Activated naive CD4-positive, alpha-beta T cell treated with anti-CD3 and anti-CD28 coated beads, Interleukin-2, amount 50 U/mL, for 16 hours (primary cell): ENCODE measurements at regions not wholly inside any gene's neighbourhood (a gene's known extent, or its start where the extent isn't known, plus 50 kb on each side); places are given as distances from the start of the nearest gene placed in this dataset.

ENCODE experiments used
- DNase-seq: peaks from one replicate; pipeline ENCODE4 v3.0.0-alpha.2; 2020

- DNase-seq: no peak
These were observed 55.2 kb downstream of the TTC32 start for GRCh38 chr2:19846567-19846966.

GRCh38 chr2:19846030-19846429 lies 55.8 kb downstream of the TTC32 start:
- no peak for DNase-seq

- no peak for DNase-seq
These were observed 56.4 kb downstream of the TTC32 start for GRCh38 chr2:19845323-19845920.

- no peak for DNase-seq
These were observed 57.0 kb downstream of the TTC32 start for GRCh38 chr2:19844750-19845149.

GRCh38 chr2:19843992-19844515 lies 57.7 kb downstream of the TTC32 start:
- DNase-seq: no peak

GRCh38 chr2:19841918-19842693 lies 59.7 kb downstream of the TTC32 start:
- DNase-seq: no peak

- no peak for DNase-seq
These were observed 62.3 kb downstream of the TTC32 start for GRCh38 chr2:19839438-19839837.

GRCh38 chr2:19838616-19839015 lies 63.2 kb downstream of the TTC32 start:
- no peak for DNase-seq

GRCh38 chr2:19837235-19837766 lies 64.5 kb downstream of the TTC32 start:
- no peak for DNase-seq

GRCh38 chr2:19835781-19836281 lies 66.0 kb downstream of the TTC32 start:
- no peak for DNase-seq

GRCh38 chr2:19833978-19834377 lies 67.8 kb downstream of the TTC32 start:
- DNase-seq: no peak

GRCh38 chr2:19829672-19830071 lies 72.1 kb downstream of the TTC32 start:
- DNase-seq: no peak

GRCh38 chr2:19826874-19827273 lies 74.9 kb downstream of the TTC32 start:
- no peak for DNase-seq

GRCh38 chr2:19823507-19823906 lies 78.3 kb downstream of the TTC32 start:
- DNase-seq: no peak

GRCh38 chr2:19819097-19820065 lies 82.4 kb downstream of the TTC32 start:
- no peak for DNase-seq

GRCh38 chr2:19818543-19818942 lies 83.2 kb downstream of the TTC32 start:
- no peak for DNase-seq

- DNase-seq: no peak
These were observed 83.7 kb downstream of the TTC32 start for GRCh38 chr2:19818039-19818438.

GRCh38 chr2:19815746-19816145 lies 86.0 kb downstream of the TTC32 start:
- DNase-seq: no peak

- no peak for DNase-seq
These were observed 89.6 kb downstream of the TTC32 start for GRCh38 chr2:19812166-19812565.

- DNase-seq: no peak
These were observed 90.6 kb downstream of the TTC32 start for GRCh38 chr2:19811186-19811585.

- DNase-seq: no peak
These were observed 91.1 kb downstream of the TTC32 start for GRCh38 chr2:19810637-19811036.

GRCh38 chr2:19810148-19810547 lies 91.6 kb downstream of the TTC32 start:
- DNase-seq: no peak

GRCh38 chr2:19809206-19809605 lies 92.6 kb downstream of the TTC32 start:
- no peak for DNase-seq
